ENCODE measurements at regions not wholly inside any gene's neighbourhood (a gene's known extent, or its start where the extent isn't known, plus 50 kb on each side); places are given as distances from the start of the nearest gene placed in this dataset.

DNA sequence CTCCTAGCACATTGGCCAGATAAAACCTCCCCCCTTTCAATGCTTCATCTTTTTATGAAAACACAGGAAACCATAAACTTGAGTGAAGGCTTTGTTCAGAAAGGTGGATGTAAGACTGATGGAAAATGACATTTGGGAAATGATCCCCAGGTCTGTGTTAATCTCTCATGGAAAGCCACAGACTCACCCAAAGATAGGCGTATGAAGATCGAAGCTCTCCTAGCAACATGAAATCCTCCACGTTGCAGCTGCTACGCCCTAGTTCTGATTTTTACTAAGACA is 63.4 kb upstream of the PTGR2 start:
- Histone ChIP-seq H3K36me3 (no peaks in the 10 kb centered on the region), H3K9me3 (no peaks in the 10 kb centered on the region), H3K4me1 (ENCODE audit: control insufficient read depth in 1 of 2, low read depth in 2 of 2) (peaks cover 49 to 60% of the 10 kb centered on the region in 2 donors), H3K4me3 (peak overlapping the region; percentile 89), H3K27ac (peak overlapping the region; percentile 95 to 98), H3K27me3 (replicated peaks; ENCODE audit: insufficient read depth) (no peaks in the 10 kb centered on the region)
- TF ChIP-seq, protein P1, sequence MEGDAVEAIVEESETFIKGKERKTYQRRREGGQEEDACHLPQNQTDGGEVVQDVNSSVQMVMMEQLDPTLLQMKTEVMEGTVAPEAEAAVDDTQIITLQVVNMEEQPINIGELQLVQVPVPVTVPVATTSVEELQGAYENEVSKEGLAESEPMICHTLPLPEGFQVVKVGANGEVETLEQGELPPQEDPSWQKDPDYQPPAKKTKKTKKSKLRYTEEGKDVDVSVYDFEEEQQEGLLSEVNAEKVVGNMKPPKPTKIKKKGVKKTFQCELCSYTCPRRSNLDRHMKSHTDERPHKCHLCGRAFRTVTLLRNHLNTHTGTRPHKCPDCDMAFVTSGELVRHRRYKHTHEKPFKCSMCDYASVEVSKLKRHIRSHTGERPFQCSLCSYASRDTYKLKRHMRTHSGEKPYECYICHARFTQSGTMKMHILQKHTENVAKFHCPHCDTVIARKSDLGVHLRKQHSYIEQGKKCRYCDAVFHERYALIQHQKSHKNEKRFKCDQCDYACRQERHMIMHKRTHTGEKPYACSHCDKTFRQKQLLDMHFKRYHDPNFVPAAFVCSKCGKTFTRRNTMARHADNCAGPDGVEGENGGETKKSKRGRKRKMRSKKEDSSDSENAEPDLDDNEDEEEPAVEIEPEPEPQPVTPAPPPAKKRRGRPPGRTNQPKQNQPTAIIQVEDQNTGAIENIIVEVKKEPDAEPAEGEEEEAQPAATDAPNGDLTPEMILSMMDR (IDR thresholded peaks at IDR 0.05), result no peak
- no peak for ATAC-seq (ENCODE audit: insufficient number of reproducible peaks, low FRiP score, low read depth)
- DNase-seq (ENCODE audit: low spot score), result no peak

DNA sequence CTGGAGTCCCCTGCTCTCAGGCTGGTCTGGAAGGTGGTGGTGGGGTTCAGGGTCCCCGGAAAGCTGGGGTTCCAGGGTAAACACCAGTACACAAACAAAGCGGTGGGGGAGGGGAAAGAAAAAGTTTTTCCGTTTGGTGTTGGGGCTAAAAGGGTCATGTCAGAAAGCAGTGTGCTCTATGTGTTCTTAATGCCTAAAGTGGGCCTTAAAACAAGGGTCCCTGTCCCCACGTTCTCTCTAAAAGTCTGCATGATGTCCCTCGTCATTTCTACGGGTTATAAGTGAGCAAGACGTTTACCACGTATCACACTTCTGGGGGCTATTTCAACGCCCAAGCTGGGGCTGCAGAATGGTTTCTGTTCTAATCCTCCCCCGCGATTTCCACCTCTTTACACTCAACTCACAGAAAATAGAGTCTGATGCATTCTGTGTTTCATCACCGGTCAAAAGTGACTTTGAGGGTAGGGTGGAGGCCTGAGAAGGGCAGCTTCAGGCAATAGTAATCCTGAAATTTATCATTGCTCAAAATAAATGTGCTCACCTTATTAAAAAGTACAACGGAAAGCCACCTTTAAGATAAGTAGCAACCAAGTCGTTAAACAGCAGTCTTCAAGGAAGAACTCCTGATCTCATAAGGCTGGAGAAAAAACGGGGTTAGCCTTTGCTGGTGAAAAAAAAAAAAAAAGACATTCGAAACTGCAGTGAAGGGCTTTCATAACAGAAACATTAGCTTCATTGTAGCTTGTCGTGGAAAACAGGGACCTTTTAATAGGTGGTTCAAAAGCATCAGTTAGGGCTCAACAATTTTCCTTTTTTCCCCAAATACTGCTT is 63.9 kb upstream of the PTGR2 start:
- no peaks in the 10 kb centered on the region for H3K36me3 ChIP-seq
- TF ChIP-seq, protein P1 (IDR thresholded peaks at IDR 0.05), result no peak
- H3K27ac ChIP-seq, result peak overlapping the region; percentile 95 to 98
- H3K27me3 ChIP-seq (replicated peaks; ENCODE audit: insufficient read depth), result no peaks in the 10 kb centered on the region
- peak overlapping the region; percentile 89 for H3K4me3 ChIP-seq
- no peaks in the 10 kb centered on the region for H3K9me3 ChIP-seq
- ATAC-seq (ENCODE audit: insufficient number of reproducible peaks, low FRiP score, low read depth) (no peak), DNase-seq (ENCODE audit: low spot score) (no peak)
- H3K4me1 ChIP-seq (ENCODE audit: control insufficient read depth in 1 of 2, low read depth in 2 of 2), result peaks cover 55 to 66% of the 10 kb centered on the region in 2 donors

DNA sequence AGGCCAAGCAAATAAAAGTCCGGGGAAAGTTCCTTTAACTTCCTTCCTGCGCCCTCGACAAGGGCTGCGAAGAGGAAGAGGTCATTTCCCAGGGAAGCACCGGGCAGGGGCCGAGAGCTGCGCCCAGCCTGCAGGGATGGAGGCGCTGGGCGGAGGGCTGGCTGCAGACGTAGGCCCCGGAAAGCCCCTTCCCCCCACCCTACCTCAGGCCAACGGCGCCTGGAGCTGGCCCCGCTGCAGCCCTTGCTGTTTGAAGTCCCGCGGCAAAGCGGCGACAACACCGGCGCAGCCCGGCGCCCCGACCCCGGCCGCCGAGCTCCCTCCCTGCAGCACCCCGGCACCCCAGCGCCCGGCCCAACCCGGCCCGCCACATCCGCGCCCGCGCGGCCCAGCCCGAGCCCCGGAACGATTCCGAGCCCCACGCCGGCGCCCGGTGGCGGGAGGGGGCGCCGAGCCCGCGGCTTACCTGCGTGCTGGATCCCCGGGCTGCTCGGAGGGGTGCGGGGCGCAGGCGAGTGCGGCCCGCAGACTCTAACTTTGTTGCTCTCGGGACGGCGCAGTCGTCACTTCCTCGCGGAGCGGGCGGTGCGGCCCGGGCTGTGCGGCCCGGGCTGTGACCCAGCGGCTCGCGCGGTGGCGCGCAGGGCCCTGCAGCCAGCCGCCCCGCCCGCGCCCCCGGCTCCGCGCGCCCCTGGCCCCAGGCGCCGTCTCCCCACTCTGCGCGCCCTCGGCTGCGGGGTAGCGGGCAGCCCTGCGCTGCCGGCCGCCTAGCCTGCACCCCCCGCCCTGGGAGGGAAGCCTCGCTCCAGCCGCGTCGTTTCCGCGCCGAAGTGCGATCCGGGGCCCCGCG is 64.8 kb upstream of the PTGR2 start:
- TF ChIP-seq, protein P1 (IDR thresholded peaks at IDR 0.05), result no peak
- H3K9me3 ChIP-seq, result no peaks in the 10 kb centered on the region
- ATAC-seq (ENCODE audit: insufficient number of reproducible peaks, low FRiP score, low read depth) (peak; percentile 23), DNase-seq (ENCODE audit: low spot score) (no peak)
- H3K4me1 ChIP-seq (ENCODE audit: control insufficient read depth in 1 of 2, low read depth in 2 of 2), result peaks cover 63 to 73% of the 10 kb centered on the region in 2 donors
- peak overlapping the region; percentile 95 to 98 for H3K27ac ChIP-seq
- no peaks in the 10 kb centered on the region for H3K27me3 ChIP-seq (replicated peaks; ENCODE audit: insufficient read depth)
- H3K36me3 ChIP-seq, result no peaks in the 10 kb centered on the region
- peak overlapping the region; percentile 89 for H3K4me3 ChIP-seq

DNA sequence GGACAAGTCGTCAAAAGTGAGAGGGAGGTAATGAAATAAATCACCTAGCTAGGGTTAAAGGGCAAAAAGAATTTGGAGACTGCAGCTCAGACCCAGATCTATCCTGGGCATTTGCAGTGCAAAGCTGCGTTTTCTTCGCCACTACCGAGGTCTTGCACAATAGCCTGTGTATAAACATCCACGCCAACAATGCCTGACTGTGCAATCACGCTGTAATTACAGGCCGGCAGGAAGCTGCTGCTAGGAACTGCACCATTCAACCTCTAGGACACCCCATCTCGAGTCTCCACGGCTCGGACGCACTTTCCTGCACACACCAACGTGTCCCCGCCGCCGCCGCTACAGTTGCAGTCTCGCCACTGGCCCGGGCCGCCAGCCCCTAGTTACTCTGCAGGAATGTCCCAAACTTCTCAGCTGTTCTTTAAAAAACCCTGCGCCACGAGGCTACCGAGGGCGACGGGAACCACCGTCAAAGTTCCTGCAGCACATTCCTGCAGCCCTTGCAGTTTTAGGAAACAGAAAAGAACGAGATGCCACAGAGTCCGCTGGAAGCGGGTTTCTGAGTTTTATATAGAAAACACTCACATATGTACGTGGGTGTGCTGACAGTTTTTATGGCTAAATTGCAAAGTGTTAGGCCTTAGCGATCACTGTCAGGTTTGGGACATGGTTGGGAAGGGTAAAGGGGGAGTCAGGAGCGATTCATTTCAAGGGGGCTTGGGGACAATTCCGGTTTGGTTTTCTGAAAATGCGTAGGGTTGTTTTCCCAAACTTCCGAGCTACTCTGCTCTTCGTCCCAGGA is 65.6 kb upstream of the PTGR2 start:
- Histone ChIP-seq H3K9me3 (no peaks in the 10 kb centered on the region), H3K27ac (peak overlapping the region; percentile 95 to 98), H3K4me3 (peak overlapping the region; percentile 89), H3K4me1 (ENCODE audit: control insufficient read depth in 1 of 2, low read depth in 2 of 2) (peaks cover 64 to 80% of the 10 kb centered on the region in 2 donors), H3K27me3 (replicated peaks; ENCODE audit: insufficient read depth) (no peaks in the 10 kb centered on the region), H3K36me3 (no peaks in the 10 kb centered on the region)
- peak; percentile 66 for DNase-seq (ENCODE audit: low spot score)
- peak; percentile 50 for ATAC-seq (ENCODE audit: insufficient number of reproducible peaks, low FRiP score, low read depth)
- TF ChIP-seq, protein P1 (IDR thresholded peaks at IDR 0.05), result peak; percentile 39

Measured in thoracic aorta (tissue), 2 donors.